HEK293T (cell line): ENCODE measurements at regions not wholly inside any gene's neighbourhood (a gene's known extent, or its start where the extent isn't known, plus 50 kb on each side); places are given as distances from the start of the nearest gene placed in this dataset.
"Not testable (repeated sequence)": the region's sequence is repeated elsewhere in the genome, so short reads cannot be mapped to it uniquely, and the experiment has no call there.

Experiments used
- CTCF ChIA-PET: fragments of 350-600 bp; formaldehyde crosslinking; extraction: SDS; loops from one replicate; lab custom pipeline; 2021; ENCODE audit warnings: antibody characterized with exemption, inconsistent platforms; lab: Yijun Ruan, JAX
- POLR2A ChIA-PET: fragments of 350-600 bp; formaldehyde crosslinking; extraction: SDS; loops from one replicate; lab custom pipeline; 2020; ENCODE audit warnings: antibody characterized with exemption, inconsistent platforms; lab: Yijun Ruan, JAX
- DNase-seq: peaks from one replicate; pipeline ENCODE4 v3.0.0; 2012; ENCODE audit warnings: mixed read lengths; ENCODE audit errors: extremely low spot score
- ARNT ChIP-seq: fragments of 450-650 bp; IDR thresholded peaks from 2 replicates; pipeline ENCODE4 v1.6.1; 2017; ENCODE audit warnings: mild to moderate bottlenecking
- FOXK2 ChIP-seq: fragments of 450-650 bp; IDR thresholded peaks from 2 replicates; pipeline ENCODE4 v1.6.1; 2016; ENCODE audit warnings: mild to moderate bottlenecking
- L3MBTL2 ChIP-seq: fragments of 450-650 bp; conservative IDR thresholded peaks from 2 replicates; pipeline ENCODE4 v1.6.1; 2016; ENCODE audit warnings: mild to moderate bottlenecking
- SUZ12 ChIP-seq: fragments of 450-650 bp; IDR thresholded peaks from 2 replicates; pipeline ENCODE4 v1.6.1; 2016; ENCODE audit warnings: mild to moderate bottlenecking
- TARDBP ChIP-seq: fragments of 450-650 bp; IDR thresholded peaks from 2 replicates; pipeline ENCODE4 v1.6.1; 2016

GRCh38 chr13:109271061-109271460, 515.3 kb downstream of the IRS2 start:
- TF ChIP-seq FOXK2 (no peak), L3MBTL2 (no peak), TARDBP (no peak), ARNT (no peak), SUZ12 (no peak)
- POLR2A ChIA-PET = no interaction called here
- no peak for DNase-seq
- CTCF ChIA-PET = no interaction called here

GRCh38 chr13:109269381-109269780, 517.0 kb downstream of the IRS2 start:
- CTCF ChIA-PET, POLR2A ChIA-PET, DNase-seq: not testable (repeated sequence)

- DNase-seq, CTCF ChIA-PET, POLR2A ChIA-PET: not testable (repeated sequence)
Measured at GRCh38 chr13:109268492-109268891, 517.9 kb downstream of the IRS2 start.

- CTCF ChIA-PET, POLR2A ChIA-PET, DNase-seq: not testable (repeated sequence)
Measured at GRCh38 chr13:109267400-109267799, 519.0 kb downstream of the IRS2 start.

GRCh38 chr13:109265438-109265742, 521.0 kb downstream of the IRS2 start:
- DNase-seq, POLR2A ChIA-PET, CTCF ChIA-PET: not testable (repeated sequence)

GRCh38 chr13:109264603-109265437, 521.6 kb downstream of the IRS2 start:
- POLR2A ChIA-PET, DNase-seq: not testable (repeated sequence)

GRCh38 chr13:109257761-109258157, 528.6 kb downstream of the IRS2 start:
- POLR2A ChIA-PET, CTCF ChIA-PET, DNase-seq: not testable (repeated sequence)

More at GRCh38 chr13:109264603-109265437, 521.6 kb downstream of the IRS2 start:
- CTCF ChIA-PET = not testable (repeated sequence)
